ENCODE measurements at regions not wholly inside any gene's neighbourhood (a gene's known extent, or its start where the extent isn't known, plus 50 kb on each side); places are given as distances from the start of the nearest gene placed in this dataset.

GRCh38 chr4:166655705-166656104, 578.6 kb downstream of the SPOCK3 start:
- no peak for DNase-seq

GRCh38 chr4:166657261-166657660, 577.0 kb downstream of the SPOCK3 start:
- no peak for DNase-seq

GRCh38 chr4:166658585-166658984, 575.7 kb downstream of the SPOCK3 start:
- DNase-seq: no peak

- no peak for DNase-seq
Measured at GRCh38 chr4:166662266-166662843, 571.9 kb downstream of the SPOCK3 start.

GRCh38 chr4:166670341-166670740, 564.0 kb downstream of the SPOCK3 start:
- no peak for DNase-seq

- DNase-seq: no peak
Measured at GRCh38 chr4:166673911-166674310, 560.4 kb downstream of the SPOCK3 start.

GRCh38 chr4:166675411-166675810, 558.9 kb downstream of the SPOCK3 start:
- DNase-seq: no peak

GRCh38 chr4:166680796-166681195, 553.5 kb downstream of the SPOCK3 start:
- no peak for DNase-seq

GRCh38 chr4:166682200-166682599, 552.1 kb downstream of the SPOCK3 start:
- DNase-seq: no peak
